Uterus (tissue), 3 donors: ENCODE measurements at regions not wholly inside any gene's neighbourhood (a gene's known extent, or its start where the extent isn't known, plus 50 kb on each side); places are given as distances from the start of the nearest gene placed in this dataset.

Experiments
- DNase-seq, 2 donors: peaks; one replicate each; pipeline ENCODE4 v3.0.0-alpha.2; 2019 to 2020
- H3K27ac ChIP-seq, 2 donors: fragments of 200-600 bp; sonication (generic); 1 replicate in 1 of 2; 2 replicates in 1 of 2; pipeline ENCODE4 v1.5.1; 2016 to 2018
- H3K27me3 ChIP-seq, 2 donors: fragments of 200-600 bp; sonication (generic); one replicate each; pipeline ENCODE4 v1.5.1; 2018 to 2019; ENCODE audit warnings: control low read depth in 1 of 2
- H3K36me3 ChIP-seq, 2 donors: fragments of 200-600 bp; sonication (generic); one replicate each; pipeline ENCODE4 v1.5.1; 2019; ENCODE audit warnings: control low read depth in 1 of 2
- H3K4me1 ChIP-seq, 2 donors: fragments of 200-600 bp; sonication (generic); one replicate each; pipeline ENCODE4 v1.5.1; 2018 to 2019; ENCODE audit warnings: control low read depth in 1 of 2
- H3K4me3 ChIP-seq, 2 donors: fragments of 200-600 bp; sonication (generic); 1 replicate in 1 of 2; 2 replicates in 1 of 2; pipeline ENCODE4 v1.5.1; 2018 to 2019; ENCODE audit warnings: mild to moderate bottlenecking in 1 of 2
- H3K9me3 ChIP-seq, 2 donors: fragments of 200-600 bp; sonication (generic); one replicate each; pipeline ENCODE4 v1.5.1; 2019; ENCODE audit warnings: control low read depth in 1 of 2
- CTCF ChIP-seq, 4 experiments: fragments of 200-600 bp in 2 of 4; fragments of 450-650 bp in 2 of 4; sonication (generic) in 2 of 4; IDR thresholded peaks; one replicate each; pipeline ENCODE4 v1.5.1; 2016 to 2019; ENCODE audit warnings: antibody characterized with exemption in 4 of 4, mild to moderate bottlenecking in 2 of 4, moderate library complexity in 1 of 4
- POLR2A ChIP-seq, 2 donors: fragments of 450-650 bp; IDR thresholded peaks; one replicate each; pipeline ENCODE4 v1.6.1; 2016; ENCODE audit warnings: antibody characterized with exemption in 2 of 2, mild to moderate bottlenecking in 1 of 2, moderate library complexity in 1 of 2
- intact Hi-C: fragments of 100-400 bp; cut with DNase I; formaldehyde crosslinking; loops from one replicate; pipeline ENCODE4 v1.15.1; 2023; ENCODE audit warnings: low total_unique reads
- donor health status: DM: yes; HTN: yes; CAD: no.

DNA sequence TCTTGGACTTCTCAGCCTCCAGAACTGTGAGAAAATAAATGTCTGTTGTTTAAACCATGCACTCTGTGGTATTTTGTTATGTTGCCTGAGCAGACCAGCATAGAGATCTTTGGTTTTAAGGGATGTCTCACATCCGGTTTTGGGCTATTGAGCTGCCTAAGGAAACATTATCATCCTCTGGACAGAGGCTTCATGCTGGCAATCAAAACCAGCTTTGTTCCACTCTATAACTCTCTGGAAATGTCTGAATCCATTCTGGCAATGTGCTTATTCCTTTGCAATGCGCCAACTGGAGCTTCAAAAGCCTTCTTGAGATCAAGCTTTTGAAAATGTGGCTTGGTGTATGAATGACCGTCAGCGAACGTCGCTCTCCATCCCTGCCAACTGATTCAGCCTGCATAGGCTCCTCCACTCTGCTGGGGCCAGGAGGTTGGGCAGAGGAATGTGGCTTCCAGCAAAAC is 183.6 kb upstream of the MGAT5 start:
- Histone ChIP-seq H3K27ac (no peak overlapping the region), H3K36me3 (no peaks in the 10 kb centered on the region), H3K9me3 (no peaks in the 10 kb centered on the region), H3K27me3 (no peaks in the 10 kb centered on the region), H3K4me3 (no peak overlapping the region), H3K4me1 (no peaks in the 10 kb centered on the region)
- no peak for TF ChIP-seq CTCF (IDR thresholded peaks at IDR 0.05)
- TF ChIP-seq POLR2A (IDR thresholded peaks at IDR 0.05), result no peak
- intact Hi-C loops, result no loop called here
- DNase-seq, result no peak

DNA sequence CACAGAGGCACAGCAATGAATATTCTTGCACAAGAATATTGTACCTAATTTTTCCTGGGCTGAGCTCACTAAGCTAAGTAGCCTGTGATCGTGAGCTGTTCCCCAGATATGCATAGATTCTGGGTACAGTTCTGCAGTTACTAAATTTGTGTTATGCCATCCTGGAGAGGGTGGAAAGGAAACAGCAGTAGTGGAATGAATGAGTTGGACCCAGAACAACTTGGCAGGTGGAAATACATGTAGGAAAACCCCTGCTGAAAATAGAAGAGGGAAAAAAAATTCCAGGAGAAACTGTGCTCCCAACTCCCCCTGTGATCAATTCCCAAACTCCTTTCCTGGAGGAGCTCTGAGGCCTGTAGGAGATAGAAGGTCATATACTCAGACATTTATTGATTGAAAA is 181.5 kb upstream of the MGAT5 start:
- no peaks in the 10 kb centered on the region for H3K27me3 ChIP-seq
- no peaks in the 10 kb centered on the region for H3K36me3 ChIP-seq
- H3K27ac ChIP-seq, result no peak overlapping the region
- no peaks in the 10 kb centered on the region for H3K4me1 ChIP-seq
- TF ChIP-seq POLR2A (IDR thresholded peaks at IDR 0.05) (no peak), CTCF (IDR thresholded peaks at IDR 0.05) (no peak)
- H3K4me3 ChIP-seq, result no peak overlapping the region
- H3K9me3 ChIP-seq, result no peaks in the 10 kb centered on the region
- DNase-seq, result no peak
- intact Hi-C loops, result no loop called here

- intact Hi-C loops, result no loop called here
Measured at GRCh38 chr2:134073023-134073422, 180.8 kb upstream of the MGAT5 start.

GRCh38 chr2:134074619-134075018 is 179.3 kb upstream of the MGAT5 start:
- no peak for DNase-seq
- Histone ChIP-seq H3K4me1 (no peaks in the 10 kb centered on the region), H3K9me3 (no peaks in the 10 kb centered on the region)

More at GRCh38 chr2:134073023-134073422, 180.8 kb upstream of the MGAT5 start:
- TF ChIP-seq CTCF (IDR thresholded peaks at IDR 0.05), result no peak
- TF ChIP-seq POLR2A (IDR thresholded peaks at IDR 0.05), result no peak
- H3K27ac ChIP-seq, result no peak overlapping the region
- DNase-seq, result no peak
- H3K4me1 ChIP-seq, result no peaks in the 10 kb centered on the region
- H3K9me3 ChIP-seq, result no peaks in the 10 kb centered on the region
- H3K36me3 ChIP-seq, result no peaks in the 10 kb centered on the region
- no peak overlapping the region for H3K4me3 ChIP-seq
- no peaks in the 10 kb centered on the region for H3K27me3 ChIP-seq

DNA sequence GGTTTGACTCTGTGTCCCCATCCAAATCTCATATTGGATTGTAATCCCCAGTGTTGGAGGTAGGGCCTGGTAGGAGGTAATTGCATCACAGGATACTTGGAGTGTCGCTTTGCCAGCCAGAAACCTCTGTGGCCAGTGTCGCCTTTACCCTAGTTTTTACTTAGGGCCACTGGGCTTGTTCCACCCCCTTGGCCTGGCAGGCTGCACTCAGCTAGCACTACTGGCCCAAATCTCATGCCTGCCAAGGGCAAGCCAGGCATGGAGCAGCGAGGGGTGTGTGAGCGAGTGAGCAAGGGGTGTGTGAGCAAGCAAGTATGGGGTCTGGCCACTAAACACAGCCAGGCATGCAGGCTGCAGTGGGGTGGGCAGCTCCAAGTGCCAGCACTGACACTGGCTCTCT is 178.7 kb upstream of the MGAT5 start:
- Histone ChIP-seq H3K27me3 (no peaks in the 10 kb centered on the region), H3K27ac (no peak overlapping the region), H3K36me3 (no peaks in the 10 kb centered on the region), H3K4me1 (no peaks in the 10 kb centered on the region), H3K9me3 (no peaks in the 10 kb centered on the region), H3K4me3 (no peak overlapping the region)
- TF ChIP-seq CTCF (IDR thresholded peaks at IDR 0.05) (no peak), POLR2A (IDR thresholded peaks at IDR 0.05) (no peak)
- DNase-seq, result no peak
- intact Hi-C loops, result no loop called here

More at GRCh38 chr2:134074619-134075018, 179.3 kb upstream of the MGAT5 start:
- Histone ChIP-seq H3K27ac (no peak overlapping the region), H3K4me3 (no peak overlapping the region), H3K27me3 (no peaks in the 10 kb centered on the region), H3K36me3 (no peaks in the 10 kb centered on the region)
- intact Hi-C loops, result no loop called here
- TF ChIP-seq POLR2A (IDR thresholded peaks at IDR 0.05) (no peak), CTCF (IDR thresholded peaks at IDR 0.05) (no peak)
